GM19351 (cell line): ENCODE measurements at regions not wholly inside any gene's neighbourhood (a gene's known extent, or its start where the extent isn't known, plus 50 kb on each side); places are given as distances from the start of the nearest gene placed in this dataset.
"Not testable (repeated sequence)": the region's sequence is repeated elsewhere in the genome, so short reads cannot be mapped to it uniquely, and the experiment has no call there.

Source experiments
- ATAC-seq: cut with Tn5 transposase; IDR thresholded peaks from one replicate; pipeline ENCODE4 v1.9.1; 2021; ENCODE audit warnings: mild to moderate bottlenecking, moderate library complexity; ENCODE audit not compliant: unreplicated experiment

DNA sequence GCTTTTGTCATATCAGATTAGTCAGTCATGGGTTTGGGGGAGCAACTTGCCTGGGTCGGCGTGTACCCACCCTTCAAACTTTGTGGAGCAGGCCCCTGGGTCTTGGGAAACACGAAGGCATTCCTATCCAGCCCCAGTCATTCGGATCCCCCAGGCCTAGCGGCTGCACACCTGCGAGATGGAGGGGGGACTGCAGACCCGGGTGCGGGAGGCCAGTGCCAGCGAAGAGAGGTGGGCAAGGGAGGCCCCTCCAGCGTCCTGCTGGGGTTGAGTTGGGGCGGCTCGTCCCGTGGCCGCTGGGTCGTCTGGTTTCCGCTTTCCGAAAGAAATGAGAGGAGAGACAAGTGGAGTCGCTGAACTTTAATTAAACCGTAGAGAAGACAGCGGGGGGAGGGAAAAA lies 112.2 kb upstream of the FOXD4L5 start:
- not testable (repeated sequence) for ATAC-seq

DNA sequence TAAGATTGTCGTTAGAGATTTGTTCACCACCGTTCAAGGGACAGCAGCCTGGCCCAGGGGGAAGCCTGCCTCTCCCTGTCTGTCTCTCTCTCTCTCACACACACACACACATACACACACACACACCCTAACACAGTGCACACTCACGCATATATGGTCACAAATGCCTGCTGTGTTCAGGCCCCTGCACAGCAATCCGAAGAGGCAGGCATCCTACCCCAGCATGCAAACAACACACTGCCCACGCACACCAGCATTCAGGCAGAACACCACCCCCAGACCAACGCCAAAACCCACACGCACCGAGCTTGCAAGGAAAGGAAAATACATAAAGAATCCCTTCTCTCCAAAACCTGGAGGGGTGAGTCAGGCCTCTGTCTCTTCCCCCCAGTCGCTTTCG lies 111.6 kb upstream of the FOXD4L5 start:
- ATAC-seq: not testable (repeated sequence)

DNA sequence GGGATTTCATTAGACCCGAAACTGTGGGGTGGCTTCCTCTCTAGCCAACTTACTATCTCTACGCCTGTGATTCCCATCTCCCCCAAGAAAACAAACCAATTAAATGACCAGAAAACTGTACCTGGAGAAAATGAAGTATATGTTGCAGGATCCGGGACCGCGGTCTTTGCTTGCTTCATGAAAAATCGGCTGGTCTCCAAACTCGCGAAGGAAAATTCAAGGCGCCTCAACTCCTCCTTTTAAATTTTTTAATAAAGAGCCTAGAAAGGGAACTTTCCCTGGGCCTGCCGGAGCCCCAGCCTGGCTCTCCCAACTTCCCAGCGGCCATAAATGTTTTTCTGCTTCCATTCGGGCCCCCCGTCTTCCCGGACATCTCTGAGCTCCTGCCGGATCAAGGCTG lies 110.8 kb upstream of the FOXD4L5 start:
- ATAC-seq: not testable (repeated sequence)

GRCh38 chr9:65395121-65395520 lies 110.1 kb upstream of the FOXD4L5 start:
- ATAC-seq: not testable (repeated sequence)

- ATAC-seq: not testable (repeated sequence)
These were observed 108.3 kb upstream of the FOXD4L5 start for GRCh38 chr9:65393111-65393810.

DNA sequence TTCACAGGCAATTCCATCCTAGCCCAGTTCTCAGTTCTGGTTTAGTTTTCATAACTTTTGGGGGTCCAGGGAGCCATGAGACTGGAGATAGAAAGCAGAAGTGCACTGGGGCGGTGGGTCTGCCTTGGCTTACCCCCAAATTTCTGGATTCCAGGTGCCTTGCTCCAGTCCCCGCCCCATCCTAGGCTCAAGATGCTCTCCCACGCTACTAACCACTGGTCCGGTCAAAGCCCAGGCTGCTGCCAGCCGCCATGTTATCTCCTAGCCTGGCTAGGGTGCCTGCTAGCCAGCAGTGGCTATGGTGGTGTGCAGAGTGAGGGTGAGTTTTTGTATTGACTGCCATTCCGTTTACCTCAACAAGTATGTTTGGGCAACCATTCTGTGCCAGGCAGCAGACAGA lies 107.6 kb upstream of the FOXD4L5 start:
- ATAC-seq: not testable (repeated sequence)

DNA sequence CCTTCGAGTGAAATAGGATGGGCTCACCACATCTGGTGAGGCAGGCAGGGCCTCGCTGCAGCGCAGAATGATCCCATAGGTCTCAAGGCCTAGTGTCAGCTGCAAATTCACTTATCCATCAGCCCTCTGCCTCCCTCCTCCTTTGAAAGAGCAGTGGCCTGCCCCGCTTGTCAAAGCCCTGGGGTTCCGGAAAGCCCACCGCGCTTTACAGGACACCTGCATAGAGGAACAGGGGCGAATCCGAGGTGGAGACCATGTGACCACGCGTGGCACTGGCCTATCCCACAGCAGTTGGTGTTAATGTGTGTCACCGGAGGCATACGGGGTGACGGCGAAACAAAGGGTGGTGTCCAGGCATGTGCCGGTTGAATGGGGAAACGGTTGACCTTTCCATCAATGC lies 104.7 kb upstream of the FOXD4L5 start:
- ATAC-seq: not testable (repeated sequence)

- ATAC-seq: not testable (repeated sequence)
These were observed 104.2 kb upstream of the FOXD4L5 start for GRCh38 chr9:65389216-65389615.

- peak; percentile 95 for ATAC-seq
These were observed 101.7 kb upstream of the FOXD4L5 start for GRCh38 chr9:65386699-65387098.

- not testable (repeated sequence) for ATAC-seq
These were observed 101.2 kb upstream of the FOXD4L5 start for GRCh38 chr9:65386191-65386590.

DNA sequence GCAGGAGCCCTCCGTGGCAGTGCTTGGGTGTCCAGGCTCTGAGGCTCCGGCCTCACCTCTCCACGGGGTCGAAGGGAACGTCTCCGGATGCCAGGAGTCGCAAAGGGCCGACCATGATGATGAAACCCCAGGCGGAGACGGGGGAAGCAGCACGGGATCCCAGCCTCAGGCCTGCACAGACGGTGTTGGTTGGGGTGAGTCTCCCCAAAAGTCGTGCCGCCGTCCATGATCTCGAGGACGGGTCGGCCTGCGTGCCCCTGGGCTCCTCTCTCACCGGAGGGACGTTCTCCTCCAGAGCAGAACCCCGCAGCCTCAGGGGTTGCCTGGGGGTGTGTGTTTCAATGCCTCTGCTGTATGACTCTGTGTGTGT lies 100.6 kb upstream of the FOXD4L5 start:
- ATAC-seq: not testable (repeated sequence)

GRCh38 chr9:65384759-65385654 lies 100.0 kb upstream of the FOXD4L5 start:
- ATAC-seq: not testable (repeated sequence)

- ATAC-seq: not testable (repeated sequence)
These were observed 99.1 kb upstream of the FOXD4L5 start for GRCh38 chr9:65384066-65384465.

GRCh38 chr9:65383646-65384045 lies 98.6 kb upstream of the FOXD4L5 start:
- ATAC-seq: not testable (repeated sequence)

DNA sequence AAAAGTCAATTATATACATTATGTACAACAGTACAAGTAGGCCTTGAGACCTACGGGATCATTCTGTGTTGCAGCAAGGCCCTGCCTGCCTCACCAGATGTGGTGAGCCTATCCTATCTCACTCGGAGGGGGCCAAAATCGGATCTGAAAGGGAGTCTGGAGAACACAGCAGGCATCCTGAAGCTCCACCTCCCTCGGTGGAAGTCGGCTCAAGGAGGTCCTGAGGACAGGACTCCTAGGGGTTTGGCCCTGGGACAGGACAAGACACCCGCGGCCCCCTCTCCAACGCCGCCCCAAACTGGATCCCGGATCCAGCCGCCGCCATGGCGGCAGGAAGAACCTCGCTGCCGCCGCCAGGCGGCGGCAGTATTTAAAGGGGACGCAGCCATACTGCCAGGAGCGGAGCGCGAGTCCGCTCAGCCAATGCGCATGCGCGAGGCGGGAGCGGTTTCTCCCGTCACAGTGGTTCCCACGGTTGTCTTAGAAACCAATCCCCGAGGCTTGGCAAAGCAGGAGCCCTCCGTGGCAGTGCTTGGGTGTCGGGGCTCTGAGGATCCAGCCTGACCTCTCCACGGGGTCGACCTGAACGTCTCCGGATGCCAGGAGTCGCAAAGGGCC lies 97.8 kb upstream of the FOXD4L5 start:
- not testable (repeated sequence) for ATAC-seq
